WERI-Rb-1 (cell line): ENCODE measurements at regions not wholly inside any gene's neighbourhood (a gene's known extent, or its start where the extent isn't known, plus 50 kb on each side); places are given as distances from the start of the nearest gene placed in this dataset.

Experiments
- DNase-seq: peaks from one replicate; pipeline ENCODE4 v3.0.0-alpha.2; 2020
- H3K27ac ChIP-seq: fragments of 250-450 bp; sonication (Bioruptor Pico); 2 replicates; pipeline ENCODE4 v1.5.1; 2020; ENCODE audit warnings: mild to moderate bottlenecking, moderate library complexity
- H3K27me3 ChIP-seq: fragments of 250-450 bp; sonication (Bioruptor Pico); 2 replicates; pipeline ENCODE4 v1.5.1; 2021; ENCODE audit warnings: mild to moderate bottlenecking, low read depth, moderate library complexity; ENCODE audit not compliant: insufficient read depth, severe bottlenecking
- H3K36me3 ChIP-seq: fragments of 250-450 bp; sonication (Bioruptor Pico); 2 replicates; pipeline ENCODE4 v1.5.1; 2020; ENCODE audit warnings: mild to moderate bottlenecking, moderate library complexity
- H3K4me3 ChIP-seq: 2 replicates; pipeline ENCODE4 v1.5.1; 2011; ENCODE audit warnings: low read depth, mild to moderate bottlenecking, control low read depth, low read length
- H3K9me3 ChIP-seq: fragments of 250-450 bp; sonication (Bioruptor Pico); 2 replicates; pipeline ENCODE4 v1.5.1; 2021; ENCODE audit warnings: mild to moderate bottlenecking, moderate library complexity; ENCODE audit not compliant: severe bottlenecking
- CTCF ChIP-seq: IDR thresholded peaks from 2 replicates; pipeline ENCODE4 v1.5.1; 2011; ENCODE audit warnings: low read depth, mild to moderate bottlenecking, control low read depth, inconsistent platforms, low read length

- TF ChIP-seq CTCF, result no peak
- DNase-seq, result no peak
Observed at GRCh38 chr6:88472851-88473525, 306.8 kb upstream of the CNR1 start.

GRCh38 chr6:88459643-88460042 lies 293.5 kb upstream of the CNR1 start:
- TF ChIP-seq CTCF, result no peak
- DNase-seq, result no peak
- no peaks in the 10 kb centered on the region for H3K9me3 ChIP-seq
- no peak overlapping the region for H3K27ac ChIP-seq
- H3K36me3 ChIP-seq, result no peaks in the 10 kb centered on the region
- H3K4me3 ChIP-seq, result no peak overlapping the region
- no peaks in the 10 kb centered on the region for H3K27me3 ChIP-seq

More at GRCh38 chr6:88472851-88473525, 306.8 kb upstream of the CNR1 start:
- H3K9me3 ChIP-seq, result peaks cover 10% of the 10 kb centered on the region
- H3K27ac ChIP-seq, result no peak overlapping the region
- no peak overlapping the region for H3K4me3 ChIP-seq
- H3K27me3 ChIP-seq, result no peaks in the 10 kb centered on the region
- no peaks in the 10 kb centered on the region for H3K36me3 ChIP-seq

- no peak overlapping the region for H3K27ac ChIP-seq
- no peaks in the 10 kb centered on the region for H3K27me3 ChIP-seq
- H3K36me3 ChIP-seq, result no peaks in the 10 kb centered on the region
- H3K9me3 ChIP-seq, result no peaks in the 10 kb centered on the region
- TF ChIP-seq CTCF, result no peak
- no peak overlapping the region for H3K4me3 ChIP-seq
- DNase-seq, result no peak
Observed at GRCh38 chr6:88459189-88459588, 293.0 kb upstream of the CNR1 start.

GRCh38 chr6:88458662-88459061 lies 292.5 kb upstream of the CNR1 start:
- H3K4me3 ChIP-seq, result no peak overlapping the region
- no peaks in the 10 kb centered on the region for H3K36me3 ChIP-seq
- no peak for DNase-seq
- H3K9me3 ChIP-seq, result no peaks in the 10 kb centered on the region
- H3K27ac ChIP-seq, result no peak overlapping the region
- no peak for TF ChIP-seq CTCF
- H3K27me3 ChIP-seq, result no peaks in the 10 kb centered on the region

GRCh38 chr6:88456221-88456859 lies 290.2 kb upstream of the CNR1 start:
- TF ChIP-seq CTCF, result no peak
- DNase-seq, result no peak
- H3K4me3 ChIP-seq, result no peak overlapping the region

More at GRCh38 chr6:88456221-88456859, 290.2 kb upstream of the CNR1 start:
- Histone ChIP-seq H3K27ac (no peak overlapping the region), H3K36me3 (no peaks in the 10 kb centered on the region), H3K27me3 (no peaks in the 10 kb centered on the region), H3K9me3 (no peaks in the 10 kb centered on the region)
